HG02943 (cell line): ENCODE measurements at regions not wholly inside any gene's neighbourhood (a gene's known extent, or its start where the extent isn't known, plus 50 kb on each side); places are given as distances from the start of the nearest gene placed in this dataset.
A peak's percentile ranks its signal among the peaks of the same experiment; 100 is the strongest.
"Not testable (repeated sequence)": the region's sequence is repeated elsewhere in the genome, so short reads cannot be mapped to it uniquely, and the experiment has no call there.

Experiments
- ATAC-seq: cut with Tn5 transposase; IDR thresholded peaks from one replicate; pipeline ENCODE4 v1.9.1; 2021; ENCODE audit warnings: mild to moderate bottlenecking, low read depth, moderate library complexity; ENCODE audit not compliant: unreplicated experiment

- ATAC-seq, result no peak
Observed at GRCh38 chr10:65423043-65423442, 1502.8 kb upstream of the LRRTM3 start.

- not testable (repeated sequence) for ATAC-seq
Observed at GRCh38 chr10:65429381-65429780, 1496.5 kb upstream of the LRRTM3 start.

DNA sequence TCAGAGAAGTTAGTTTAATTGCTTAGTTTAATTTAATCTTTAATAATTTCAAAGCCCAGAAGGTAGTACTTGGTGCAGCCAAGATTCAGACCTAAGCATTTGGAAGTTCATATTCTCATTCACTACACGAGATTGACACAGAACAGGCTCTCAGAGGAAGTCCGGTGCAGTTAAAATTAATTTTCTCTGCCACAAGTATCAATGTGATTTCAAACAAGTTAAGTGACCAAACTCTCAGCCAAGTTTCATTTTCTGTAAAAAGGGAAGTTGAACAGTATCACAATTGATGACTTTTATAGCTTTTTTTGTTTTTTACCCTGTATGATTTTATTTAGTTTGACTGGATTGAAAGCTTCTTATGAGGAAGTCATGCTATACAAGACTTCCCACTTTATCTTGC lies 1494.9 kb upstream of the LRRTM3 start:
- peak; percentile 61 for ATAC-seq

DNA sequence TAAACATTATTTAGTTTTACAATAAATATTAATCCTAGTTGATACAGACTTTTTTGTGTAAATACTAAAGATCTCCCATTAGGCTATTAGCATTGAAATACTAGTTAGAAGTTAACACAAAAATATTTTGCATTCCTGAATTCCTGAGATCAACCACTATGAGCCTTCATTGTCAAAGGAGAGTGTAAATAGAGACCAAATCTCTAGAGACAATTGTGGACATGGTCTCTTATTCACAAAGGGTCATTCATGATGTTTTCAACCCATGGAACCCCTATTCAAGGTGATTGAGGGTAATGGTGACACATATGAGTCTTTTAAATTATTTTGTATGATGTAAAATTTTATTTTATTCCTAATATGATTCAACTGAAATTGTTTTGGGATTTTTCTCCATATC lies 1454.8 kb upstream of the LRRTM3 start:
- no peak for ATAC-seq

DNA sequence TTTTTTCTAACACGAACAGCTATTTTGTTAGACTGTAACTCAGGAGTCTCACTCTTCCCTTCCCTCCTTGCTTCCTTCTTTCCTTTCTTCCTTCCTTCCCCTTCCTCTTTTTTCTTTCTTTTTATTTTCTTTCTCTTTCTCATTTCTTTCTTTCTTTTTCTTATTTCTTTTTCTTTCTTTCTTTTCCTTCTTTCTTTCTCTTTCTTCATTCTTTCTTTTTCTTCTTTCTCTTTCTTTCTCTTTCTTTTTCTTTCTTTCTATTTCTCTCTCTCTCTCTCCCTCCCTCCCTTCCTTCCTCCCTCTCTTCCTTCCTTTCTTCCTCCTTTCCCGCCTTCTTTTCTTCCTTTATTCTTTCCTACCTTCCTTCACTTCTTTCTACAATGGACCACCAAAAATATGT lies 1443.0 kb upstream of the LRRTM3 start:
- no peak for ATAC-seq

- no peak for ATAC-seq
Observed at GRCh38 chr10:65491799-65492198, 1434.0 kb upstream of the LRRTM3 start.

GRCh38 chr10:65496541-65496940 lies 1429.3 kb upstream of the LRRTM3 start:
- no peak for ATAC-seq

GRCh38 chr10:65497837-65498236 lies 1428.0 kb upstream of the LRRTM3 start:
- no peak for ATAC-seq

DNA sequence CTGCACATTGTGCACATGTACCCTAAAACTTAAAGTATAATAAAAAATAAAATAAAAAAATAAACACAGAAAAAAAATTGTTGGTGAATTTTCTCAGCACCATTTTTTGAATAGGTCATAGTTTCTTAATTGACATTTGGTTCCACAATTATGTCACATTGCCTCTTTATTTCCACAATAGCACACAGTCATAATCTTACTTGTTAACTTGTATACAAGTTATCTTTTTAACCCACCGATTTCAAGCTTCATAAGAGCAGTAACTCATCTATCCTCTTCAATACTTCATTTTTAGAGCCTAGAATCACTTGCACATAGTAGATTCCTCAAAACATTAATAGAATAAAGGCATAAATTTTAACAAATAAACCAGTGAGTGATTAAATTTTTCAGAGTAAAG lies 1425.1 kb upstream of the LRRTM3 start:
- ATAC-seq, result no peak

- ATAC-seq, result no peak
Observed at GRCh38 chr10:65501259-65501658, 1424.6 kb upstream of the LRRTM3 start.

DNA sequence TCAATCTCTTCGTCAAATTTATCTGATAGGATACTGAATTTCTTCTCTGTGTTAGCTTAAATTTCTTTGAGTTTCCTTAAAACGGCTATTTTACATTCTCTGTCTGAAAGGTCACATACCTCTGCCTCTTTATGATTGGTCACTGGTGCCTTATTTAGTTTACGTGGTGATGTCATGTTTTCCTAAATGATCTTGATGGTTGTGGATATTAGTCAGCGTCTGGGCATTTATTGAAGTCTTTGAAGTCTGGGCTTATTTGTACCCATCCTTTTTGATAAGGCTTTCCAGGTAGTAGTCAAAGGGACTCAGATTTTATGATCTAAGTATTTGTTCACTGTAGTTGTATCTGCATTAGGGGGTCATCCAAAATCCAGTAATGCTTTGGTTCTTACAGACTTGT lies 1407.5 kb upstream of the LRRTM3 start:
- no peak for ATAC-seq

GRCh38 chr10:65528986-65529385 lies 1396.8 kb upstream of the LRRTM3 start:
- ATAC-seq, result no peak

DNA sequence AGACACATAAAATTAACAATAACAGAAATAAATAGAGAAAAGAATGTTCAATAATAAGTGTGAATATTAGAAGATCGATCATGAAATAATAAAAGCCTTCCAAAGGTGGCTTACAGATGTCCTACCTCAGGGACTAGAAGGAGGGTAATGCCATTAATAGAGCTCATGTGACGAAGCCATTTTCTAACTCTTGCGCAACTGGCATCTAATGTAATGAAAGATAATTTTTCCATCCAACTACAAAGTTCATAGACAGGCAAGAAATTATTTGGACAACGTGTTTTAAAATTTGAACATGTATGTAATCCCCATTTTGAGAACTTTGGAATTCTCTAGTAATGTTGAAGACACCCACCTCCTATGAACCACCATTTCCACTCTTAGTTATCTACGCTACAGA lies 1394.3 kb upstream of the LRRTM3 start:
- ATAC-seq, result no peak

DNA sequence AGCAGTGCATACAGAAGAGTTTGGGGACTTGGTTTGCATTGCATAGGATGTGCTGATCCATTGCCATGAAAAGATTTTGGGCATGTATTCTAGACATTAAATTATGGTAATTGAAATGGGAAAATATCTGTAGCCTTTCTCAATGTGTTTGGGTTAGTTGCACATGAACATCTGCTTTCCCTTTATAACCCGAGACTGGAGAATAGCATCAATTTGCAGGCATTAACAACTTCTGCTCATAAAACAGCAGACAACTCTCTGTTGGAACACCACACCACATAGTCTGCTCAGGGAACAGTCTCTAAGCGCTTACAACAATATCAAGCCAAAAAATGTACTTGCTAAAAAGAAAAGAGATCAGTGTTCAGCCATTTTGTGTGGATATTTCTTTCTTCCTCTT lies 1391.1 kb upstream of the LRRTM3 start:
- no peak for ATAC-seq

DNA sequence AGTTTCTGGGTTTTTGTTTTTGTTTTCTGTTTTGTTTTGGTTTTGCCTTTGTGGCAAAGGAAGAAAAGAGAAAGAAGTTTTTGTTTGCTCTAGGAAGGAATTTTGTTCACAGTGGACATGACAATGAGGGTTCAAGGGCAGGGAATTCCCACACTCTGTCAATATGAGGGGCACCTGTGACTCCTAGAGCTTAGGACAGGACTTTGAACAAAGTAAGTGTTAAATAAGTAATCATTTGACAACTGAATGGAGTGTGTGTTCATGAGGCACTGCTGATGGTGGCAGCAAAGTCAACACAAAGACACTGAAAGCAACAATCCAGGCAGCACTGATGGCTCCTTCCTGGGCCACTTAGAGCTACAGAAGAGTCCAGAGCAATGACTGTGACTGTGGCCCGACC lies 1381.1 kb upstream of the LRRTM3 start:
- ATAC-seq, result no peak

DNA sequence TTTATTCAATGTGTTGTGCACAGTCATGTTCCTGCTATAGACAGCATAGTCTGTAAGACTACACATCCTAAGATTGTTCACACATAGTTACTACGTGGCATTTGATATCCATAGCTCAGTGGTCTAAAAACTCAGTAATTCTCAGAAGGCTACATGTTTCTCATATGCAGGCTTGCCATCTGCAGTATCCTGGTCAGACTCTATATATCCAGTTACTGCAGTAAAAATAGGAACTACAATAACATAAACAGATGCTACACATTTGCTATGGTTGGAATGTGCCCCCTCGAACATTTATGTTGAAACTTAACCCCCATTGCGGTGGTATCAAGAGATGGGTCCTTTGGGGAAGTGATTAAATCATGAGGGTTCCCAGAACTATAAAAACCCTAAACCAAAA lies 1377.8 kb upstream of the LRRTM3 start:
- ATAC-seq, result no peak

- ATAC-seq, result no peak
Observed at GRCh38 chr10:65550761-65551160, 1375.1 kb upstream of the LRRTM3 start.

GRCh38 chr10:65555192-65555591 lies 1370.6 kb upstream of the LRRTM3 start:
- ATAC-seq, result no peak

DNA sequence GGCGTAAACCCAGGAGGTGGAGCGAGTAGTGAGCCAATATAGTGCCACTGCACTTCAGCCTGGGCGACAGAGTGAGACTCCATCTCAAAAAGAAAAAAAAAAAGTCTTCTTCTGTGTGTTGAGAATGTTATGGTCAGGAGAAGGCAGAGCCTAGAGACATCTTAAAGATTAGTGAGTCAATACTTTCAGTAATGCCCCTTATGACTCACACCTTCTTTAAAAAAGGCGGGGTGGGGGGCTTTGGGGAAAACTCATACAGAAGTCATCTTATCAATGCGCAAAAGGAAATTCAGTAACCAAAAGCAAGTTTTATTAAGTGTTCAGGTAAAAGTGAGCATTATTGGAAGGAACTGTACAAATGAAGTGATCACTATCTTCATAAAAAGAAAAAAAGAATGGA lies 1369.8 kb upstream of the LRRTM3 start:
- no peak for ATAC-seq

- no peak for ATAC-seq
Observed at GRCh38 chr10:65559369-65559768, 1366.5 kb upstream of the LRRTM3 start.

- ATAC-seq, result no peak
Observed at GRCh38 chr10:65565246-65565645, 1360.6 kb upstream of the LRRTM3 start.

DNA sequence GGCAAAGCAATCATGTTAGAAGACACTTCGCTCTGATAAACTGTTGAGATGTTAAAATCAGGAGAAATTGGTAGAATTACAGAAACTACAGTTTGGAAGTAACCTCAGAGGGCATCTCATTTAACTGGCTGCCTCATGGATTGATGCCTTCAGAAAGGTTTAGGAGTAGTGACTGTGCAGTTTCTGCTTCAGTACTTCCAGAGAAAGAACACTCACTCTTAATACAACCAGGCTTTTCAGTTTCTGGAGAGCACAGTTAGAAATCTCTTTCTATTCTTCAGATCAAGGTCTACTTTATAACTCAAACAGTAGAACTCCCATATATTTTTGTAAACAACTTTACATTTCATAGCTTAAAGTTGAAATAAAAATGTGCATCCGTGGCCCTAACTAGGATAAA lies 1358.9 kb upstream of the LRRTM3 start:
- no peak for ATAC-seq

DNA sequence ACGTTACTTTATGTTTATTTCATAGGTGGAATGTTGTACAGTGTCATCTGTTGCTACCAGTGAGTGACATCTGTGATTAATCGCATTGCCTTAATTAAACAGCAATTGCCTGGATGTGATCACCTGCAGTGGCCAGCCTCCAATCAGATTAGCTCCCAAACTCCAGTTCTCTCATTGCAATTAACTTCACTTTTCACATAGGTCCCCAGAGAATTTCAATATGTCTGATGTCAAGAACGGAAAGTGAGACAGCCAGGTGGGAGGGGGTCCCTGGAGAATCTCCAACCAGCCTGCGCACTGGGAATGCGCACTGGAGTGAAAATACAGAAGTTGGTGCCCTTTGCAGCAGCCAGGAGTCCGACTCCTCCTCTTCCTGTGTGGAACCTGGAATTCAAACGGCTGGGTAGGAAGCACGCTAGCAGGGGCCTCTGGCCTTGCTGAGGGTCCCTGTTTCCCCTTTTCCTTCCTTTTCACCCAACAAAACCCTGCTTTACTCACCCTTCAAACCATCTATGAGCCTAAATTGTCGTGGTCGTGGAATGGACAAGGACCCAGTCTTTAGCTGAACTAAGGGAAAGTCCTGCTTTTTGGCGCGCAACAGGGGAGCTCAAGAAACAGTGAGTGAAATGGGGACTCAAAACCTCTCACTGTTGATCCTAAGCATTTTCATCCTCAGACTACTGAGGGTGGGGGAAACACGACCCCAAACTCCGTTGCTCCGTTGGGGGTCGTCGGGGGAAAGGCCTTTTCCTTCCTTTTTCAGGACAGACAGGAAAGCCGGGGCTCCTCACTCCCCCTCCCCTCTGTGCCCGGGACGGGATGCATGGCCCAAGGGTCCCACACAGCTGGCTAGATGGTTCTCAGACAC lies 1355.5 kb upstream of the LRRTM3 start:
- peak; percentile 68 for ATAC-seq
